K562 (cell line): ENCODE measurements at regions not wholly inside any gene's neighbourhood (a gene's known extent, or its start where the extent isn't known, plus 50 kb on each side); places are given as distances from the start of the nearest gene placed in this dataset.

ENCODE experiments used
- CREB1 ChIP-seq, 2 experiments: sonication (generic) in 1 of 2; formaldehyde crosslinking in 1 of 2; IDR thresholded peaks; 2 replicates each; pipeline versions ENCODE4 v1.6.1 to v1.8.0; 2012 to 2022; ENCODE audit warnings: inconsistent platforms in 1 of 2, mild to moderate bottlenecking in 1 of 2, missing genetic modification reagents in 1 of 2, moderate library complexity in 1 of 2
- HCFC1 ChIP-seq: IDR thresholded peaks from 2 replicates; pipeline ENCODE4 v1.6.1; 2012; ENCODE audit warnings: low read depth, low read length, improper control_type of control experiment
- SREBF2 ChIP-seq: sonication (generic); formaldehyde crosslinking; IDR thresholded peaks from 2 replicates; pipeline ENCODE4 v1.4.0; 2020; ENCODE audit warnings: mild to moderate bottlenecking, missing genetic modification reagents
- TF ChIP-seq, protein P1 (sequence below), 3 experiments: IDR thresholded peaks in 2 of 3; conservative IDR thresholded peaks in 1 of 3; 2 replicates each; pipeline ENCODE4 v1.5.1; 2011 to 2012; ENCODE audit warnings: low read length in 3 of 3, mild to moderate bottlenecking in 3 of 3, control low read depth in 2 of 3, improper control_type of control experiment in 1 of 3, inconsistent platforms in 1 of 3, low read depth in 1 of 3, mixed read lengths in 1 of 3, moderate library complexity in 1 of 3; ENCODE audit not compliant: insufficient read depth in 2 of 3

DNA sequence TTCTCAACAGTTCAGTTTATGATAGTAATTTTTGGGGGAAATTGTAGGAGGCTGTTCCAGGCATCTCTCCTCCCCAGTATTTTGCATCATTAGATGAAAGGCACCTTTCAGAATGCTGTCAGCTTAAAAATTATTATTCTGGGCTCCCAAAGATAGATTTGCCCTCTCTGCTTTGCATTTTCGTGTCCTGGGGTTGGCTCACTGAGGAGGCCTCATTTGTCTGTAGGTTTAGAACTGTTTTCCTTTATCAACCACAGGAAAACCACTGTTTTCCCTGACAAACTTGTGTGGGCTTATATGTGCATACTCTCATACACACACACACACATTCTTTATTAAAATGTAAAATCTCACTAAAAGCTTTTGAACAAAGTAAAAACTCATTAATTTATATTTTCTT, 197.2 kb upstream of the VCX3A start:
- TF ChIP-seq, protein P1, sequence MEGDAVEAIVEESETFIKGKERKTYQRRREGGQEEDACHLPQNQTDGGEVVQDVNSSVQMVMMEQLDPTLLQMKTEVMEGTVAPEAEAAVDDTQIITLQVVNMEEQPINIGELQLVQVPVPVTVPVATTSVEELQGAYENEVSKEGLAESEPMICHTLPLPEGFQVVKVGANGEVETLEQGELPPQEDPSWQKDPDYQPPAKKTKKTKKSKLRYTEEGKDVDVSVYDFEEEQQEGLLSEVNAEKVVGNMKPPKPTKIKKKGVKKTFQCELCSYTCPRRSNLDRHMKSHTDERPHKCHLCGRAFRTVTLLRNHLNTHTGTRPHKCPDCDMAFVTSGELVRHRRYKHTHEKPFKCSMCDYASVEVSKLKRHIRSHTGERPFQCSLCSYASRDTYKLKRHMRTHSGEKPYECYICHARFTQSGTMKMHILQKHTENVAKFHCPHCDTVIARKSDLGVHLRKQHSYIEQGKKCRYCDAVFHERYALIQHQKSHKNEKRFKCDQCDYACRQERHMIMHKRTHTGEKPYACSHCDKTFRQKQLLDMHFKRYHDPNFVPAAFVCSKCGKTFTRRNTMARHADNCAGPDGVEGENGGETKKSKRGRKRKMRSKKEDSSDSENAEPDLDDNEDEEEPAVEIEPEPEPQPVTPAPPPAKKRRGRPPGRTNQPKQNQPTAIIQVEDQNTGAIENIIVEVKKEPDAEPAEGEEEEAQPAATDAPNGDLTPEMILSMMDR (IDR thresholded peaks at IDR 0.05 in 2 of 3, conservative IDR thresholded peaks at IDR 0.05 in 1 of 3; ENCODE audit: insufficient read depth in 2 of 3, low read depth in 1 of 3, low read length in 3 of 3), result no peak
- TF ChIP-seq SREBF2 (CRISPR knock-in tag), result no peak
- no peak for TF ChIP-seq HCFC1
- TF ChIP-seq CREB1 (IDR thresholded peaks at IDR 0.05), result no peak
- no peak for TF ChIP-seq CREB1 (CRISPR knock-in tag; IDR thresholded peaks at IDR 0.05)
